CD14-positive monocyte (primary cell): ENCODE measurements at regions not wholly inside any gene's neighbourhood (a gene's known extent, or its start where the extent isn't known, plus 50 kb on each side); places are given as distances from the start of the nearest gene placed in this dataset.

Source experiments
- DNase-seq, 3 donors: peaks; one replicate each; pipeline ENCODE4 v3.0.0-alpha.2; 2011 to 2022
- H2AFZ ChIP-seq: 2 replicates; pipeline ENCODE4 v1.6.0; 2012; ENCODE audit warnings: mild to moderate bottlenecking, low read depth, low read length, inconsistent platforms; ENCODE audit not compliant: insufficient read depth, poor library complexity, severe bottlenecking
- H3K27ac ChIP-seq, 2 donors: 1 replicate in 1 of 2; 2 replicates in 1 of 2; pipeline ENCODE4 v1.5.1; 2012 to 2013; ENCODE audit warnings: low read length in 2 of 2, control low read depth in 1 of 2, inconsistent platforms in 1 of 2, low read depth in 1 of 2, mild to moderate bottlenecking in 1 of 2
- H3K27me3 ChIP-seq, 2 donors: one replicate each; pipeline versions ENCODE4 v1.6.0 to v1.6.1; 2011 to 2013; ENCODE audit warnings: low read length in 2 of 2; ENCODE audit not compliant: control insufficient read depth in 2 of 2, insufficient read depth in 2 of 2
- H3K36me3 ChIP-seq, 2 donors: replicated peaks in 1 of 2; 1 replicate in 1 of 2; 2 replicates in 1 of 2; pipeline versions ENCODE4 v1.5.1 to v1.6.1; 2012 to 2013; ENCODE audit warnings: low read length in 2 of 2, control low read depth in 1 of 2, inconsistent platforms in 1 of 2, mild to moderate bottlenecking in 1 of 2; ENCODE audit not compliant: insufficient read depth in 2 of 2, control insufficient read depth in 1 of 2
- H3K4me1 ChIP-seq, 2 donors: 1 replicate in 1 of 2; 2 replicates in 1 of 2; pipeline versions ENCODE4 v1.5.1 to v1.6.1; 2012 to 2013; ENCODE audit warnings: low read length in 2 of 2, control low read depth in 1 of 2, inconsistent platforms in 1 of 2, mild to moderate bottlenecking in 1 of 2, moderate library complexity in 1 of 2; ENCODE audit not compliant: insufficient read depth in 2 of 2, control insufficient read depth in 1 of 2
- H3K4me2 ChIP-seq: replicated peaks from 2 replicates; pipeline ENCODE3; 2012; ENCODE audit warnings: low read length, moderate library complexity, mild to moderate bottlenecking; ENCODE audit not compliant: poor library complexity, severe bottlenecking; ENCODE audit errors: extremely low read depth
- H3K4me3 ChIP-seq, 3 experiments: fragments of 200-600 bp in 1 of 3; sonication (generic) in 1 of 3; replicated peaks in 1 of 3; 1 replicate in 2 of 3; 2 replicates in 1 of 3; pipeline ENCODE4 v1.5.1; 2011 to 2013; ENCODE audit warnings: low read length in 3 of 3, mild to moderate bottlenecking in 3 of 3, control low read depth in 2 of 3, low read depth in 2 of 3, inconsistent platforms in 1 of 3, moderate library complexity in 1 of 3
- H3K79me2 ChIP-seq: 2 replicates; pipeline ENCODE4 v1.6.0; 2012; ENCODE audit warnings: mild to moderate bottlenecking, control low read depth, inconsistent platforms, low read length, moderate library complexity; ENCODE audit not compliant: insufficient read depth
- H3K9ac ChIP-seq: 2 replicates; pipeline ENCODE4 v1.6.0; 2017; ENCODE audit warnings: low read length, mild to moderate bottlenecking; ENCODE audit not compliant: insufficient read depth, poor library complexity, severe bottlenecking
- H3K9me3 ChIP-seq, 2 donors: replicated peaks in 1 of 2; 1 replicate in 1 of 2; 2 replicates in 1 of 2; pipeline versions ENCODE4 v1.5.1 to v1.6.1; 2012 to 2013; ENCODE audit warnings: low read length in 2 of 2, control low read depth in 1 of 2; ENCODE audit not compliant: control insufficient read depth in 1 of 2, insufficient read depth in 1 of 2
- H4K20me1 ChIP-seq: 2 replicates; pipeline ENCODE4 v1.6.0; 2012; ENCODE audit warnings: mild to moderate bottlenecking, low read length, control low read depth, moderate library complexity; ENCODE audit not compliant: insufficient read depth
- H3K27ac Mint-ChIP-seq, 7 donors: one replicate each; pipeline ENCODE4 v1.8.0; 2020; ENCODE audit warnings: mild to moderate bottlenecking in 7 of 7, mixed read lengths in 7 of 7, moderate library complexity in 6 of 7, inconsistent platforms in 2 of 7
- H3K27me3 Mint-ChIP-seq, 3 donors: one replicate each; pipeline ENCODE4 v1.8.0; 2021 to 2022; ENCODE audit warnings: low read depth in 3 of 3, mild to moderate bottlenecking in 3 of 3, mixed read lengths in 3 of 3, moderate library complexity in 3 of 3, inconsistent platforms in 1 of 3
- H3K36me3 Mint-ChIP-seq, 2 donors: one replicate each; pipeline ENCODE4 v1.8.0; 2020; ENCODE audit warnings: mixed read lengths in 2 of 2, inconsistent platforms in 1 of 2, mild to moderate bottlenecking in 1 of 2
- H3K4me1 Mint-ChIP-seq: one replicate; pipeline ENCODE4 v1.8.0; 2020; ENCODE audit warnings: mild to moderate bottlenecking, mixed read lengths
- H3K4me3 Mint-ChIP-seq, 2 donors: one replicate each; pipeline ENCODE4 v1.8.0; 2020; ENCODE audit warnings: mild to moderate bottlenecking in 2 of 2, mixed read lengths in 2 of 2, moderate library complexity in 1 of 2
- H3K9me3 Mint-ChIP-seq, 7 donors: one replicate each; pipeline ENCODE4 v1.8.0; 2020 to 2022; ENCODE audit warnings: mixed read lengths in 7 of 7, mild to moderate bottlenecking in 6 of 7, moderate library complexity in 6 of 7, inconsistent platforms in 2 of 7
- WGBS: methylation state at CpG from one replicate; pipeline ENCODE4 v1.1.5; 2013; ENCODE audit warnings: missing lambda C conversion rate; ENCODE audit not compliant: insufficient coverage; 5-methylcytosine and 5-hydroxymethylcytosine counted together
- intact Hi-C, 2 donors: fragments of 100-400 bp; cut with micrococcal nuclease; formaldehyde crosslinking; loops; one replicate each; pipeline versions ENCODE4 v1.15.0 to v1.15.1; 2023
- TF ChIP-seq, protein P1 (sequence below): fragments of 200-600 bp; IDR thresholded peaks from one replicate; pipeline ENCODE4 v1.8.0; 2022; ENCODE audit warnings: antibody characterized with exemption, mild to moderate bottlenecking

- no peaks in the 10 kb centered on the region for H3K27me3 ChIP-seq
- no peak overlapping the region for H2AFZ ChIP-seq
- Mint-ChIP-seq H3K27me3 (peaks cover 0 to 1% (median 0%) of the 10 kb centered on the region in 3 donors), H3K36me3 (no peaks in the 10 kb centered on the region), H3K4me3 (no peak overlapping the region), H3K9me3 (peaks cover 0 to 2% (median under 1%) of the 10 kb centered on the region in 7 donors), H3K27ac (no peak overlapping the region), H3K4me1 (no peaks in the 10 kb centered on the region)
- no peak for DNase-seq
- no peaks in the 10 kb centered on the region for H3K9me3 ChIP-seq
- 88% methylated on average over 2 of the region's 3 CpGs for WGBS
- no peaks in the 10 kb centered on the region for H4K20me1 ChIP-seq
- intact Hi-C loops, result no loop called here
- TF ChIP-seq, protein P1, sequence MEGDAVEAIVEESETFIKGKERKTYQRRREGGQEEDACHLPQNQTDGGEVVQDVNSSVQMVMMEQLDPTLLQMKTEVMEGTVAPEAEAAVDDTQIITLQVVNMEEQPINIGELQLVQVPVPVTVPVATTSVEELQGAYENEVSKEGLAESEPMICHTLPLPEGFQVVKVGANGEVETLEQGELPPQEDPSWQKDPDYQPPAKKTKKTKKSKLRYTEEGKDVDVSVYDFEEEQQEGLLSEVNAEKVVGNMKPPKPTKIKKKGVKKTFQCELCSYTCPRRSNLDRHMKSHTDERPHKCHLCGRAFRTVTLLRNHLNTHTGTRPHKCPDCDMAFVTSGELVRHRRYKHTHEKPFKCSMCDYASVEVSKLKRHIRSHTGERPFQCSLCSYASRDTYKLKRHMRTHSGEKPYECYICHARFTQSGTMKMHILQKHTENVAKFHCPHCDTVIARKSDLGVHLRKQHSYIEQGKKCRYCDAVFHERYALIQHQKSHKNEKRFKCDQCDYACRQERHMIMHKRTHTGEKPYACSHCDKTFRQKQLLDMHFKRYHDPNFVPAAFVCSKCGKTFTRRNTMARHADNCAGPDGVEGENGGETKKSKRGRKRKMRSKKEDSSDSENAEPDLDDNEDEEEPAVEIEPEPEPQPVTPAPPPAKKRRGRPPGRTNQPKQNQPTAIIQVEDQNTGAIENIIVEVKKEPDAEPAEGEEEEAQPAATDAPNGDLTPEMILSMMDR, result no peak
- H3K4me2 ChIP-seq, result no peak overlapping the region
- H3K36me3 ChIP-seq, result no peaks in the 10 kb centered on the region
- no peak overlapping the region for H3K9ac ChIP-seq
- H3K4me1 ChIP-seq, result no peaks in the 10 kb centered on the region
- no peak overlapping the region for H3K4me3 ChIP-seq
- no peaks in the 10 kb centered on the region for H3K79me2 ChIP-seq
- no peak overlapping the region for H3K27ac ChIP-seq
These were observed 237.5 kb upstream of the KIF2A start for GRCh38 chr5:62068554-62068953.

GRCh38 chr5:62077387-62077786 is 228.6 kb upstream of the KIF2A start:
- no peaks in the 10 kb centered on the region for H3K4me1 Mint-ChIP-seq
- H3K27me3 Mint-ChIP-seq, result peaks cover 0 to 3% (median 0%) of the 10 kb centered on the region in 3 donors
- TF ChIP-seq, protein P1, result no peak
- no peaks in the 10 kb centered on the region for H3K36me3 ChIP-seq
- DNase-seq, result no peak
- no peak overlapping the region for H3K4me2 ChIP-seq
- H3K27ac Mint-ChIP-seq, result no peak overlapping the region
- H3K4me3 ChIP-seq, result no peak overlapping the region
- H3K27ac ChIP-seq, result no peak overlapping the region
- intact Hi-C loops, result no loop called here
- H3K79me2 ChIP-seq, result no peaks in the 10 kb centered on the region
- no peaks in the 10 kb centered on the region for H3K4me1 ChIP-seq
- no peak overlapping the region for H2AFZ ChIP-seq
- no peaks in the 10 kb centered on the region for H3K36me3 Mint-ChIP-seq
- H3K4me3 Mint-ChIP-seq, result no peak overlapping the region
- no peaks in the 10 kb centered on the region for H4K20me1 ChIP-seq
- 93% methylated on average over 3 of the region's 4 CpGs for WGBS
- peaks cover 0 to 1% (median 0%) of the 10 kb centered on the region in 7 donors for H3K9me3 Mint-ChIP-seq
- H3K9ac ChIP-seq, result no peak overlapping the region
- H3K27me3 ChIP-seq, result no peaks in the 10 kb centered on the region
- no peaks in the 10 kb centered on the region for H3K9me3 ChIP-seq
